Endothelial cell of umbilical vein (primary cell): ENCODE measurements at regions not wholly inside any gene's neighbourhood (a gene's known extent, or its start where the extent isn't known, plus 50 kb on each side); places are given as distances from the start of the nearest gene placed in this dataset.

ENCODE experiments used
- BruUV-seq: library from RNA; stranded (reverse); fragments of 400-500 nt; replicated peaks from 2 replicates; lab custom pipeline; 2021; lab: Mats Ljungman, UMichigan
- CTCF ChIA-PET: fragments of 300-600, 350-600 bp; sonication (Branson Sonifier 250); formaldehyde crosslinking; loops from one replicate; lab custom pipeline; 2021; ENCODE audit warnings: antibody characterized with exemption, inconsistent platforms; lab: Charles Lee
- POLR2A ChIA-PET: fragments of 300-600, 350-600 bp; sonication (Branson Sonifier 250); formaldehyde crosslinking; loops from one replicate; lab custom pipeline; 2021; ENCODE audit warnings: antibody characterized with exemption, inconsistent platforms; lab: Charles Lee
- DNase-seq: peaks from one replicate; pipeline ENCODE4 v3.0.0-alpha.2; 2011; ENCODE audit warnings: low read depth, low spot score
- FAIRE-seq: peaks from 2 replicates; lab custom pipeline; 2011; peaks lifted over from hg19 to GRCh38; lab: Jason Lieb, UNC
- H2AFZ ChIP-seq: 2 replicates; pipeline ENCODE4 v1.6.0; 2012; ENCODE audit warnings: low read depth, low read length, control low read depth, inconsistent platforms
- H3K27ac ChIP-seq: 2 replicates; pipeline ENCODE4 v1.5.1; 2011; ENCODE audit warnings: low read depth, mild to moderate bottlenecking, control low read depth, low read length, moderate library complexity; ENCODE audit not compliant: insufficient read depth
- H3K27me3 ChIP-seq, 2 experiments: 2 replicates each; pipeline versions ENCODE4 v1.6.0 to v1.6.1; 2011; ENCODE audit warnings: low read length in 2 of 2, mixed read lengths in 1 of 2; ENCODE audit not compliant: control insufficient read depth in 2 of 2, insufficient read depth in 2 of 2
- H3K36me3 ChIP-seq, 2 experiments: 2 replicates in 1 of 2; 3 replicates in 1 of 2; pipeline ENCODE4 v1.5.1; 2011; ENCODE audit warnings: low read length in 2 of 2, mild to moderate bottlenecking in 1 of 2, moderate library complexity in 1 of 2; ENCODE audit not compliant: control insufficient read depth in 2 of 2, insufficient read depth in 2 of 2; ENCODE audit errors: extremely low read depth in 1 of 2
- H3K4me1 ChIP-seq: 3 replicates; pipeline ENCODE4 v1.5.1; 2011; ENCODE audit warnings: mild to moderate bottlenecking, low read length; ENCODE audit not compliant: control insufficient read depth, insufficient read depth; ENCODE audit errors: extremely low read depth
- H3K4me2 ChIP-seq: 2 replicates; pipeline ENCODE4 v1.6.1; 2011; ENCODE audit warnings: low read length, control low read depth, mixed read lengths; ENCODE audit not compliant: insufficient read depth
- H3K4me3 ChIP-seq, 3 experiments: fragments of 200-600 bp in 1 of 3; sonication (generic), shearing (Covaris generic) in 1 of 3; replicated peaks in 1 of 3; 2 replicates each; pipeline ENCODE4 v1.5.1; 2011 to 2016; ENCODE audit warnings: control low read depth in 3 of 3, low read length in 3 of 3, mild to moderate bottlenecking in 2 of 3, inconsistent platforms in 1 of 3, low read depth in 1 of 3, moderate library complexity in 1 of 3; ENCODE audit not compliant: insufficient read depth in 1 of 3
- H3K79me2 ChIP-seq: 2 replicates; pipeline ENCODE4 v1.6.0; 2012; ENCODE audit warnings: low read length, inconsistent platforms; ENCODE audit not compliant: control insufficient read depth, insufficient read depth
- H3K9ac ChIP-seq: replicated peaks from 2 replicates; pipeline ENCODE3; 2011; ENCODE audit warnings: low read length, control low read depth; ENCODE audit not compliant: insufficient read depth; ENCODE audit errors: extremely low read depth
- H3K9me1 ChIP-seq: replicated peaks from 3 replicates; pipeline ENCODE4 v1.6.0; 2011; ENCODE audit warnings: mild to moderate bottlenecking, low read length; ENCODE audit not compliant: control insufficient read depth, insufficient read depth; ENCODE audit errors: extremely low read depth
- H3K9me3 ChIP-seq: replicated peaks from 2 replicates; pipeline ENCODE4 v1.5.1; 2012; ENCODE audit warnings: low read length, inconsistent platforms; ENCODE audit not compliant: control insufficient read depth, insufficient read depth
- H4K20me1 ChIP-seq: replicated peaks from 2 replicates; pipeline ENCODE3; 2011; ENCODE audit warnings: mild to moderate bottlenecking, low read length; ENCODE audit not compliant: control insufficient read depth, insufficient read depth; ENCODE audit errors: extremely low read depth
- EZH2 ChIP-seq: IDR thresholded peaks from 2 replicates; pipeline ENCODE4 v1.6.1; 2012; ENCODE audit warnings: borderline replicate concordance, low read depth, mild to moderate bottlenecking, moderate library complexity, low read length, inconsistent platforms; ENCODE audit not compliant: severe bottlenecking
- FOS ChIP-seq: IDR thresholded peaks from 2 replicates; pipeline ENCODE4 v1.6.1; 2011; ENCODE audit warnings: mild to moderate bottlenecking, low read length, moderate library complexity, borderline replicate concordance; ENCODE audit not compliant: insufficient read depth
- GATA2 ChIP-seq: IDR thresholded peaks from 2 replicates; pipeline ENCODE4 v1.7.0; 2011; ENCODE audit warnings: low read depth, mild to moderate bottlenecking, moderate library complexity, mixed read lengths, low read length; ENCODE audit not compliant: insufficient read length, insufficient read depth
- JUN ChIP-seq: IDR thresholded peaks from 2 replicates; pipeline ENCODE4 v1.6.1; 2011; ENCODE audit warnings: borderline replicate concordance, low read depth; ENCODE audit not compliant: insufficient read length, insufficient read depth
- MYC ChIP-seq: IDR thresholded peaks from one replicate; pipeline ENCODE4 v1.6.1; 2011; ENCODE audit warnings: mild to moderate bottlenecking, low read depth, low read length
- POLR2A ChIP-seq: IDR thresholded peaks from 2 replicates; pipeline ENCODE4 v1.6.1; 2012; ENCODE audit warnings: low read depth, mild to moderate bottlenecking, control low read depth, low read length
- POLR2AphosphoS5 ChIP-seq: IDR thresholded peaks from 2 replicates; pipeline ENCODE4 v1.6.1; 2012; ENCODE audit warnings: low read depth, mild to moderate bottlenecking, control low read depth, low read length, moderate library complexity; ENCODE audit not compliant: insufficient read depth
- dilution Hi-C: fragments of 300-500 bp; cut with MboI; formaldehyde crosslinking; loops from one replicate; pipeline ENCODE4 v1.15.0; 2019; ENCODE audit warnings: low sequenced_read_pairs; ENCODE audit not compliant: extremely low pct_ligation_motif_present
- intact Hi-C: fragments of 100-400 bp; cut with micrococcal nuclease; formaldehyde crosslinking; loops from one replicate; pipeline ENCODE4 v1.10.0; 2022
- TF ChIP-seq, protein P1 (sequence below), 2 donors: IDR thresholded peaks; 1 replicate in 1 of 2; 2 replicates in 1 of 2; pipeline ENCODE4 v1.5.1; 2011; ENCODE audit warnings: low read length in 2 of 2, mild to moderate bottlenecking in 2 of 2, moderate library complexity in 2 of 2, control low read depth in 1 of 2, inconsistent platforms in 1 of 2, low read depth in 1 of 2; ENCODE audit not compliant: insufficient read depth in 1 of 2; ENCODE audit errors: extremely low read depth in 1 of 2
- TF ChIP-seq, protein P2 (sequence below): IDR thresholded peaks from 2 replicates; pipeline ENCODE4 v1.6.1; 2011; ENCODE audit not compliant: insufficient read depth, insufficient read length

- H3K4me2 ChIP-seq, result no peak overlapping the region
Observed at GRCh38 chr11:116062490-116063171, 558.4 kb upstream of the CADM1 start.

More at GRCh38 chr11:116062490-116063171, 558.4 kb upstream of the CADM1 start:
- Histone ChIP-seq H3K4me3 (no peak overlapping the region), H2AFZ (no peak overlapping the region), H3K27me3 (no peaks in the 10 kb centered on the region), H3K9me3 (no peaks in the 10 kb centered on the region), H3K9ac (no peak overlapping the region), H3K36me3 (no peaks in the 10 kb centered on the region), H4K20me1 (no peaks in the 10 kb centered on the region), H3K79me2 (no peaks in the 10 kb centered on the region), H3K9me1 (no peaks in the 10 kb centered on the region), H3K4me1 (no peaks in the 10 kb centered on the region), H3K27ac (no peak overlapping the region)
- TF ChIP-seq, protein P1, sequence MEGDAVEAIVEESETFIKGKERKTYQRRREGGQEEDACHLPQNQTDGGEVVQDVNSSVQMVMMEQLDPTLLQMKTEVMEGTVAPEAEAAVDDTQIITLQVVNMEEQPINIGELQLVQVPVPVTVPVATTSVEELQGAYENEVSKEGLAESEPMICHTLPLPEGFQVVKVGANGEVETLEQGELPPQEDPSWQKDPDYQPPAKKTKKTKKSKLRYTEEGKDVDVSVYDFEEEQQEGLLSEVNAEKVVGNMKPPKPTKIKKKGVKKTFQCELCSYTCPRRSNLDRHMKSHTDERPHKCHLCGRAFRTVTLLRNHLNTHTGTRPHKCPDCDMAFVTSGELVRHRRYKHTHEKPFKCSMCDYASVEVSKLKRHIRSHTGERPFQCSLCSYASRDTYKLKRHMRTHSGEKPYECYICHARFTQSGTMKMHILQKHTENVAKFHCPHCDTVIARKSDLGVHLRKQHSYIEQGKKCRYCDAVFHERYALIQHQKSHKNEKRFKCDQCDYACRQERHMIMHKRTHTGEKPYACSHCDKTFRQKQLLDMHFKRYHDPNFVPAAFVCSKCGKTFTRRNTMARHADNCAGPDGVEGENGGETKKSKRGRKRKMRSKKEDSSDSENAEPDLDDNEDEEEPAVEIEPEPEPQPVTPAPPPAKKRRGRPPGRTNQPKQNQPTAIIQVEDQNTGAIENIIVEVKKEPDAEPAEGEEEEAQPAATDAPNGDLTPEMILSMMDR (IDR thresholded peaks at IDR 0.05; ENCODE audit: extremely low read depth in 1 of 2, insufficient read depth in 1 of 2, low read depth in 1 of 2, low read length in 2 of 2), result no peak
- no peak for TF ChIP-seq JUN
- no peak for TF ChIP-seq POLR2A
- TF ChIP-seq MYC, result no peak
- no peak for TF ChIP-seq POLR2AphosphoS5
- no peak for TF ChIP-seq EZH2
- TF ChIP-seq GATA2, result no peak
- TF ChIP-seq, protein P2, sequence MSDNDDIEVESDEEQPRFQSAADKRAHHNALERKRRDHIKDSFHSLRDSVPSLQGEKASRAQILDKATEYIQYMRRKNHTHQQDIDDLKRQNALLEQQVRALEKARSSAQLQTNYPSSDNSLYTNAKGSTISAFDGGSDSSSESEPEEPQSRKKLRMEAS, result no peak
- no peak for TF ChIP-seq FOS
- dilution Hi-C loops (no loop called here), intact Hi-C loops (no loop called here)
- FAIRE-seq (no peak), DNase-seq (no peak)
- ChIA-PET CTCF (no interaction called here), POLR2A (no interaction called here)
- BruUV-seq, result no TSS peak
